ENCODE measurements at regions not wholly inside any gene's neighbourhood (a gene's known extent, or its start where the extent isn't known, plus 50 kb on each side); places are given as distances from the start of the nearest gene placed in this dataset.

DNA sequence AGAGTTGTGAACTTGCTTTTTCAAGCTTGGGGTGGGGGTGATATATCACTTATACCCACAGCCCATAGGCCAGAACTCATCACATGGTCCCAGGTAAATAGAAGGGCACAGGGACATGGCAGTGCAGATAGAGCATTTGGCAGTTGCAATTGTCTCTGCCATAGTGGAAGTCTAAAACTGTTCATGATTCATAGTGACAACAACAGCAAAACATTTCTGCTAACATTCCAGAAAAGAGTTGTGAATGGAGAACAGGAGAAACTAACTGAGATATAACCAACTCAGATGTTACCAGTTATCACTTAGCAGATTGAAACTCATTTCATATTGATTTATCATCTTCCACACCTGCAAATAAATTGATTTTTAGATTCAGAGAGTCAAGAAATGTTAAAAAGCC is 278.6 kb upstream of the KYNU start:
- Histone ChIP-seq H3K9ac (ENCODE audit: low read depth, low read length) (no peak overlapping the region), H3K27me3 (ENCODE audit: control insufficient read depth, insufficient read depth, low read length) (no peaks in the 10 kb centered on the region), H3K9me3 (ENCODE audit: control insufficient read depth, insufficient read depth, low read length) (no peaks in the 10 kb centered on the region), H3K4me3 (ENCODE audit: low read depth, low read length) (no peak overlapping the region), H3K4me1 (ENCODE audit: control insufficient read depth, insufficient read depth, low read length) (no peaks in the 10 kb centered on the region), H3K27ac (ENCODE audit: low read depth, low read length) (no peak overlapping the region), H3K36me3 (ENCODE audit: control insufficient read depth, insufficient read depth, low read length) (no peaks in the 10 kb centered on the region)

DNA sequence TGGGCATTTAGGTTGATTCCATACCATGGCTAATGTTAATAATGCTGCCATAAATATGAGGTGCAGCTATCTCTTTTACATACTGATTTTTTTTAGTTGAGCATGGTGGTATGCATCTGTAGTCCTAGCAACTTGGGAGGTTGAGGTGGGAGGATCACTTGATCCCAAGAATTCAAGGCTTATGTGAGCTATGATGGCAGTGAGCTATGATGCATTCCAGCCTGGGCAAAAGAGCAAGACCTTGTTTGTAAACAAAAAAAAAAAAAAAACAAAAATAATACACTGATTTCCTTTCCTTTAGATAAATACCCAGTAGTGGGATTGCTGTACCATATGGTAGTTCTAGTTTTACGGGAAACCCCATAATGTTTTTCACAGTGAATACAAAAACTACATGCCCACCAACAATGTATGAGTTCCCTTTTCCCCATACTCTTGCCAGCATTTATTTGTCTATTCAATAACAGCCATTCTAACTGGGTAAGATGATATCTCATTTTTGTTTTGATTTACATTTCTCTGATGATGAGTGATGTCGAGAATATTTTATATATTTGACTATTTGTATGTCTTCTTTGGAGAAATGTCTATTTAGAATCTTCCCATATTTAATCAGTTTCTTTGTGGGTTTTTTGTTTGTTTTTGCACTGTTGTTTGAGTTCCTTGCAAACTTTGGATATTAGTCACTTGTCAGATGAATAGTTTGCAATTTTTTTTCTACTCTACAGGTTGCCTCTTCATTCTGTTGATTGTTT is 281.0 kb upstream of the KYNU start:
- Histone ChIP-seq H3K4me1 (ENCODE audit: control insufficient read depth, insufficient read depth, low read length) (no peaks in the 10 kb centered on the region), H3K9ac (ENCODE audit: low read depth, low read length) (no peak overlapping the region), H3K36me3 (ENCODE audit: control insufficient read depth, insufficient read depth, low read length) (no peaks in the 10 kb centered on the region), H3K27ac (ENCODE audit: low read depth, low read length) (no peak overlapping the region), H3K4me3 (ENCODE audit: low read depth, low read length) (no peak overlapping the region), H3K9me3 (ENCODE audit: control insufficient read depth, insufficient read depth, low read length) (no peaks in the 10 kb centered on the region), H3K27me3 (ENCODE audit: control insufficient read depth, insufficient read depth, low read length) (no peaks in the 10 kb centered on the region)

DNA sequence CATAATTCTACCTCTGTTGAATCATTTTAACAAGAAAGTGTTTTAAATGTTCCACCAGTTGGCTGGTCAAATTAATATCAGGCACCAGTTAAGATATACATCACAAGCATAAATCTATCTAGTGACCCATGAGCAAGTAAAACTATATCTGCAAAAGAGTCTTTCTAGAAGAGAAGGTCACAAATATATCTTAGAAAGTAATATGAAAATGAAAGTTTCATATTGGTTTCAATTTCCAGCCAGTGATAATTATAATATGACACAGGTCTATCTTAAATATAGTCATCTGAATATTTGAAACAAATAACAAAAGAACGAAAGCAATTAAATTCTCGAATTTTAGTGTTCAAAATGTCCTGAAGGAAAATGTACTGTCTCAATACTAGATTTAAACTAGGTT is 282.5 kb upstream of the KYNU start:
- Histone ChIP-seq H3K9me3 (ENCODE audit: control insufficient read depth, insufficient read depth, low read length) (no peaks in the 10 kb centered on the region), H3K9ac (ENCODE audit: low read depth, low read length) (no peak overlapping the region)

DNA sequence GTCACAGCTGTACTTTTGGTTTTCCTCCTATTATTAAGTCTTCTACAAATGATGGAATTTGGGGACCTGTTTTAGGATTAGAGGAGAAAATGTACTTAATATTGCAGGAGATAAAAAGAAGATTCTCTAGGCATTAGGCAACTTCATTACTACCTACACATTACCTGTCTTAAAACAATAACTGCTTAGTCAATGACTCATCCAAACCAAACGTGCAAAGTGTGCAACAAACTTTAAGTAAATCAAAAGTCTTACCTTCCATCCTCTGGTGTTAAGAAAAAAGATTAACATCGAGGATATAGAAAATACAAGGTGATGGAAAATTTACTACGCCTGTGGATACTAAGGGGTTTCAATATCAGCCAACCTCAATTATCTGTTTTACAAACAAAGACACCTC is 285.3 kb upstream of the KYNU start:
- H3K9me3 ChIP-seq (ENCODE audit: control insufficient read depth, insufficient read depth, low read length): no peaks in the 10 kb centered on the region
- H3K4me1 ChIP-seq (ENCODE audit: control insufficient read depth, insufficient read depth, low read length): no peaks in the 10 kb centered on the region
- H3K36me3 ChIP-seq (ENCODE audit: control insufficient read depth, insufficient read depth, low read length): no peaks in the 10 kb centered on the region
- no peaks in the 10 kb centered on the region for H3K27me3 ChIP-seq (ENCODE audit: control insufficient read depth, insufficient read depth, low read length)
- no peak overlapping the region for H3K27ac ChIP-seq (ENCODE audit: low read depth, low read length)
- H3K9ac ChIP-seq (ENCODE audit: low read depth, low read length): no peak overlapping the region
- H3K4me3 ChIP-seq (ENCODE audit: low read depth, low read length): no peak overlapping the region

More for the DNA sequence above, 282.5 kb upstream of the KYNU start:
- H3K36me3 ChIP-seq (ENCODE audit: control insufficient read depth, insufficient read depth, low read length): no peaks in the 10 kb centered on the region
- no peaks in the 10 kb centered on the region for H3K27me3 ChIP-seq (ENCODE audit: control insufficient read depth, insufficient read depth, low read length)
- H3K4me1 ChIP-seq (ENCODE audit: control insufficient read depth, insufficient read depth, low read length): no peaks in the 10 kb centered on the region
- H3K27ac ChIP-seq (ENCODE audit: low read depth, low read length): no peak overlapping the region
- no peak overlapping the region for H3K4me3 ChIP-seq (ENCODE audit: low read depth, low read length)

DNA sequence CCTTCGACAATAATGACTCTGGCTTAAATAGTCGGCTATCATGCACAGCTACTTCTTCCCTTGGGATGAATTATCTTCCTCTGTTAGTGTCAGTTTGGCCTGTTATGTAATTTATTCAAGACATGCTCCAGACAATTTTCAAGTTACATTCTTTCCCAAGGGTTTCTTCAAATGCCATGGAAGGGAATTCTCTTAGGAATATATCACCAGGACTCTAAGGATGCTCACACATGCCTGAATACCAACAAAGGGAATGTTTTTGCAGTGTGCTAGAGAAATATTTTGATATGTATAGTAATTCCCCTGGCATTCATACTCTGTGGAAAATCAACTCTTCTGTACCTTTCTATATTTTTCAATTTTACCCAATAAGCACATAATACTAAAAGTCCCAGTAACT is 286.0 kb upstream of the KYNU start:
- no peak overlapping the region for H3K9ac ChIP-seq (ENCODE audit: low read depth, low read length)
- no peak overlapping the region for H3K27ac ChIP-seq (ENCODE audit: low read depth, low read length)
- no peaks in the 10 kb centered on the region for H3K27me3 ChIP-seq (ENCODE audit: control insufficient read depth, insufficient read depth, low read length)
- H3K9me3 ChIP-seq (ENCODE audit: control insufficient read depth, insufficient read depth, low read length): no peaks in the 10 kb centered on the region
- no peak overlapping the region for H3K4me3 ChIP-seq (ENCODE audit: low read depth, low read length)
- H3K4me1 ChIP-seq (ENCODE audit: control insufficient read depth, insufficient read depth, low read length): no peaks in the 10 kb centered on the region
- H3K36me3 ChIP-seq (ENCODE audit: control insufficient read depth, insufficient read depth, low read length): no peaks in the 10 kb centered on the region

DNA sequence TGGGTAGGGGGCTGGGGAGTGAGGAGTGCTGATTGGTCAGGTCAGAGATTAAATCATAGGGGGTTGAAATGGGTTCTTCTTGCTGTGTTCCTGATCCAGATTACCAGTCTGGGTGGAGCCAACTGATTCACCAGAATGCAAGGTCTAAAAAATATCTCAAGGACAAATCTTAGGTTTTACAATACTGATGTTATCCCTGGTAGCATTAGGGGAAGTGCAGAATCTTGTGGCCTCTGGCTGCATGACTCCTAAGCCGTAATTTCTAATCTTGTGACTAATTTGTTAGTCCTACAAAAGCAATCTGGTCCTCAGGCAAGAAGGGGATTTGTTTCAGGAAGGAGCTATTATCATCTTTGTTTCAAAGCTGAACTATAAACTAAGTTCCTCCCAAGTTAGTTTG is 289.2 kb upstream of the KYNU start:
- no peaks in the 10 kb centered on the region for H3K27me3 ChIP-seq (ENCODE audit: control insufficient read depth, insufficient read depth, low read length)
- no peak overlapping the region for H3K4me3 ChIP-seq (ENCODE audit: low read depth, low read length)
- no peak overlapping the region for H3K27ac ChIP-seq (ENCODE audit: low read depth, low read length)
- no peaks in the 10 kb centered on the region for H3K36me3 ChIP-seq (ENCODE audit: control insufficient read depth, insufficient read depth, low read length)
- no peak overlapping the region for H3K9ac ChIP-seq (ENCODE audit: low read depth, low read length)
- no peaks in the 10 kb centered on the region for H3K4me1 ChIP-seq (ENCODE audit: control insufficient read depth, insufficient read depth, low read length)
- H3K9me3 ChIP-seq (ENCODE audit: control insufficient read depth, insufficient read depth, low read length): no peaks in the 10 kb centered on the region

DNA sequence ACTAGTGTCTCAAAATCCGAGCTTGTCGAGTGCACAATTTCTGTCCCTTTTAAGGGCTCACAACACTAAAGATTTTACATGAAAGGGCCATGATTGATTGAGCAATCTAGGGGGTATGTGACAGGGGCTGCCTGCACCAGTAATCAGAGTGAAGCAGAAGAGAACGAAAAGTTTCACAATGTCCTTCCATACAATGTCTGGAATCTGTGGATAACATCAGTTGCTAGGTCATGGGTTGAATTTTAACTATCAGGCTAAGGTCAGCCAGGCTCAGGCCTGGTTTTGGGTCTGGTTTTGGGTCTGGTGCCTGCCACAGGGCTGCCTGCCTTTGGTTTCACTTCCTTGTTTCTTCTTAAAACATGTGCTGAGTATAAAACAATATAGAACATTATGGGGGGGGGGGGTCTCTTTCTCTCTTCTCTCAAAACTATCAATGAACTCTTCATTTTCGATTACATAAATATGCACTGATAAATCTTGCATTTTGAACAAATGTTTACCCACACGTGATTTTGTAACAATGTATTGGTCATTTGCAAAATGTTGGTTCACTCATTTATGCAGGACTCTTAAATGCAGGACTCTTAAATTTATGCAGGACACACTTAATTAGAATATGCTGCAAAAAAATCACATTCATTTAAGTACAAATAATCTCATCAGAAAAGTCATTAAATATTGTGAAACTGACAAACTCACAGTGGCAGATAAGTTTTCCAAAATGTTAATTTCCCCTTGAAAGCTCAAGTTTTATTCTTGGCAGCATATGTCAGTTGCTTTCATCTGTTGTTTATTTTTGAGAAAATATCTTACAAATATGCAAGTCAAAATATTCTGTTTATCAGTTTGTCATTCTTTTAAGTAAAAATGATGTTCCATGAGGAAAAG is 290.5 kb upstream of the KYNU start:
- no peaks in the 10 kb centered on the region for H3K27me3 ChIP-seq (ENCODE audit: control insufficient read depth, insufficient read depth, low read length)
- no peak overlapping the region for H3K4me3 ChIP-seq (ENCODE audit: low read depth, low read length)
- H3K4me1 ChIP-seq (ENCODE audit: control insufficient read depth, insufficient read depth, low read length): no peaks in the 10 kb centered on the region
- no peak overlapping the region for H3K9ac ChIP-seq (ENCODE audit: low read depth, low read length)
- H3K27ac ChIP-seq (ENCODE audit: low read depth, low read length): no peak overlapping the region
- no peaks in the 10 kb centered on the region for H3K36me3 ChIP-seq (ENCODE audit: control insufficient read depth, insufficient read depth, low read length)
- H3K9me3 ChIP-seq (ENCODE audit: control insufficient read depth, insufficient read depth, low read length): no peaks in the 10 kb centered on the region

DNA sequence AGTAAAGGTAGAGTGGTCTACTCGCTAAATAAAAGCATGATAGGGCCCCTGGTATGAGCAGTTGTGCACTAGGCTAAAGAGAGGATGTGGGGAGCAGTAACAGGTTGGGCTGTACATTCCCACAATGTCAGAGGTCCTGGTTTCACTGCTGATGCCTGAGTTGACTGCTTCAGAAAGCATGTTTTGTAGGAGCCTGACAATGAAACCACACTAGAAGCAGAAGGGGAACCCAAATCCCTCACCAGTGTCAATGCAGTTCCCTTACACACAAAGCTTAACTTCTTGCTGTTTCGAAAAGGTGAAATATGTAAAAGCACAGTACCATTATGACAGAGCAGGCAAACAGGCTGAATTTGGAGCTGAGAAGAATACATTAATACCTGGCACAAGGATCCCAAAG is 291.7 kb upstream of the KYNU start:
- no peaks in the 10 kb centered on the region for H3K4me1 ChIP-seq (ENCODE audit: control insufficient read depth, insufficient read depth, low read length)
- no peaks in the 10 kb centered on the region for H3K27me3 ChIP-seq (ENCODE audit: control insufficient read depth, insufficient read depth, low read length)
- H3K9ac ChIP-seq (ENCODE audit: low read depth, low read length): no peak overlapping the region
- H3K36me3 ChIP-seq (ENCODE audit: control insufficient read depth, insufficient read depth, low read length): no peaks in the 10 kb centered on the region
- H3K4me3 ChIP-seq (ENCODE audit: low read depth, low read length): no peak overlapping the region
- H3K27ac ChIP-seq (ENCODE audit: low read depth, low read length): no peak overlapping the region
- no peaks in the 10 kb centered on the region for H3K9me3 ChIP-seq (ENCODE audit: control insufficient read depth, insufficient read depth, low read length)

DNA sequence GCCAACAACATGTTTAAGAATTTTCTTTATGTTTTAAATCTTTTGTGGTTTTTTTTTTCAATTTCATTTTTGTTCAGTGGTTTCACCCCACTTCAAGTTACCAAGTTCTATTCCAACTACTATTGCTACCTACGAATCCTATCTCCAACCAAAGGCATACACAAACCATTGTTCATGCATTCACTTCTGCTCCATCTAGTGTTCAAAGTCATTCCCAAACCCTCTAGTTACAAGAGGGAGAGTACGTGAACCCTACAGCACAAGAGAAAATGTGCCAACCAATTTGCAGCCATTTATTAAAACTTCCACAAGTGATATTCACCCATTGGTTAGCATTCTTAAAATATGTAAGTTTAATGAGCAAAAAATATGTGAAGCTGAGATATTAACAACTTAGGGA is 295.1 kb upstream of the KYNU start:
- no peak overlapping the region for H3K4me3 ChIP-seq (ENCODE audit: low read depth, low read length)
- H3K9ac ChIP-seq (ENCODE audit: low read depth, low read length): no peak overlapping the region
- H3K27ac ChIP-seq (ENCODE audit: low read depth, low read length): no peak overlapping the region
- no peaks in the 10 kb centered on the region for H3K9me3 ChIP-seq (ENCODE audit: control insufficient read depth, insufficient read depth, low read length)
- no peaks in the 10 kb centered on the region for H3K4me1 ChIP-seq (ENCODE audit: control insufficient read depth, insufficient read depth, low read length)
- no peaks in the 10 kb centered on the region for H3K36me3 ChIP-seq (ENCODE audit: control insufficient read depth, insufficient read depth, low read length)
- H3K27me3 ChIP-seq (ENCODE audit: control insufficient read depth, insufficient read depth, low read length): no peaks in the 10 kb centered on the region

DNA sequence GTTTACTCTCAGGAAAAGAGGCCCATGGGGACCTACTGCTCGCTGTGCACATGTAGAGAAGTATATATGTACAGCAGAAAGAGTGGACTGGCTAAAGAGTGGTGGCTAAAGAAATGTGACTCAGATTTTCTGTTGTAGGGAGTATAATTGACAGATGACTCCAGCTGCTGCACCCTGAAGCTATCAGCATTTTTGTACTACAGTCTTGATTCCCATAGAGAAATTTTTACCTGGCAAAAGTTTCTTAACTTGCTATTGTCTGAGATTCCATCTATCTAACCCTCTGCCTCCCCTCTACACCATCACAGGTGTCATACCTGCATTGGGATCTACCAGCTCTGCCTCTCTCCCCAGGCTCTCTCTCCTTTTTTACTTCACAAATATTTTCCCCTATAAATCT is 296.0 kb upstream of the KYNU start:
- Histone ChIP-seq H3K27me3 (ENCODE audit: control insufficient read depth, insufficient read depth, low read length) (no peaks in the 10 kb centered on the region), H3K4me1 (ENCODE audit: control insufficient read depth, insufficient read depth, low read length) (no peaks in the 10 kb centered on the region), H3K4me3 (ENCODE audit: low read depth, low read length) (no peak overlapping the region), H3K9me3 (ENCODE audit: control insufficient read depth, insufficient read depth, low read length) (no peaks in the 10 kb centered on the region), H3K9ac (ENCODE audit: low read depth, low read length) (no peak overlapping the region), H3K27ac (ENCODE audit: low read depth, low read length) (no peak overlapping the region), H3K36me3 (ENCODE audit: control insufficient read depth, insufficient read depth, low read length) (no peaks in the 10 kb centered on the region)

DNA sequence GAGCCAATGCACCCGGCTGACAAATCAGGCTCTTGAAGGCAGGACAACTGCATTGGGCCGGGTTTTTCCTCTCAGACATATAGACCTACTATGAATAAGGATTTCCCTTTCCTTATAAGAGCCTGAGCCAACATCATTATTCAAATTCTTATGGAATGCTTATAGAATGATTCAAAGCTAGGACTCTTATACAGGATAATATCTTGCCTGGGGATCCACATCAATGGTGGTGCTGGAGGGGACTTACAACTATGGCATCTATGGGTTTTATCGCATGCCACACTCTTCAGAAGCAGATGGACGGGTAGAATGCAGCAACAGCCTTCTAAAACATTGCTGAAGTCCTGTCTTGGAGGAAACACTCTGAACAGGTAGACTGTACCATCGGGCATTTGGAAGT is 296.8 kb upstream of the KYNU start:
- Histone ChIP-seq H3K27me3 (ENCODE audit: control insufficient read depth, insufficient read depth, low read length) (no peaks in the 10 kb centered on the region), H3K36me3 (ENCODE audit: control insufficient read depth, insufficient read depth, low read length) (no peaks in the 10 kb centered on the region), H3K27ac (ENCODE audit: low read depth, low read length) (no peak overlapping the region), H3K9me3 (ENCODE audit: control insufficient read depth, insufficient read depth, low read length) (no peaks in the 10 kb centered on the region), H3K4me1 (ENCODE audit: control insufficient read depth, insufficient read depth, low read length) (no peaks in the 10 kb centered on the region), H3K9ac (ENCODE audit: low read depth, low read length) (no peak overlapping the region), H3K4me3 (ENCODE audit: low read depth, low read length) (no peak overlapping the region)

Data from HUES48 (cell line).